IMR-90 (cell line): ENCODE measurements at regions not wholly inside any gene's neighbourhood (a gene's known extent, or its start where the extent isn't known, plus 50 kb on each side); places are given as distances from the start of the nearest gene placed in this dataset.

ENCODE experiments used
- ATAC-seq: fragments of 200-7000 bp; cut with Tn5 transposase; 2 replicates; pipeline ENCODE4 v1.9.1; 2020; ENCODE audit warnings: low read depth, mild to moderate bottlenecking, moderate library complexity
- BruUV-seq: library from RNA; stranded (reverse); fragments of 400-500 nt; replicated peaks from 2 replicates; lab custom pipeline; 2021; lab: Mats Ljungman, UMichigan
- CTCF ChIA-PET: fragments of 300-600 bp; formaldehyde crosslinking; extraction: SDS; loops from one replicate; lab custom pipeline; 2021; ENCODE audit warnings: antibody characterized with exemption; lab: Yijun Ruan, JAX
- POLR2A ChIA-PET: fragments of 300-600 bp; sonication (Branson Sonifier 250); formaldehyde crosslinking; loops from one replicate; lab custom pipeline; 2022; ENCODE audit warnings: antibody characterized with exemption; ENCODE audit not compliant: unreplicated experiment; lab: Charles Lee
- DNase-seq: peaks from one replicate; pipeline ENCODE4 v3.0.0; 2013
- H2AFZ ChIP-seq: replicated peaks from 2 replicates; pipeline ENCODE3; 2013; ENCODE audit warnings: low read length, mild to moderate bottlenecking; ENCODE audit not compliant: poor library complexity
- H2AK5ac ChIP-seq: 2 replicates; pipeline ENCODE4 v1.6.1; 2013; ENCODE audit warnings: low read depth, low read length, inconsistent platforms
- H2AK9ac ChIP-seq: replicated peaks from 2 replicates; pipeline ENCODE3; 2013; ENCODE audit warnings: mild to moderate bottlenecking, low read depth, low read length, moderate library complexity; ENCODE audit not compliant: poor library complexity
- H2BK120ac ChIP-seq: 2 replicates; pipeline ENCODE4 v1.6.1; 2013; ENCODE audit warnings: low read depth, low read length, inconsistent platforms
- H2BK15ac ChIP-seq: 3 replicates; pipeline ENCODE4 v1.6.1; 2013; ENCODE audit warnings: low read depth, low read length, inconsistent platforms
- H2BK20ac ChIP-seq: 2 replicates; pipeline ENCODE4 v1.6.1; 2013; ENCODE audit warnings: low read depth, mild to moderate bottlenecking, inconsistent platforms, low read length, moderate library complexity
- H2BK5ac ChIP-seq: 2 replicates; pipeline ENCODE4 v1.6.1; 2013; ENCODE audit warnings: mild to moderate bottlenecking, low read depth, low read length, inconsistent platforms; ENCODE audit not compliant: poor library complexity, severe bottlenecking
- H3K14ac ChIP-seq: replicated peaks from 2 replicates; pipeline ENCODE4 v1.6.1; 2013; ENCODE audit warnings: low read depth, low read length, inconsistent platforms
- H3K18ac ChIP-seq: 2 replicates; pipeline ENCODE4 v1.6.1; 2013; ENCODE audit warnings: low read depth, low read length, control low read depth
- H3K23ac ChIP-seq: 2 replicates; pipeline ENCODE4 v1.6.1; 2013; ENCODE audit warnings: low read depth, low read length, inconsistent platforms
- H3K27ac ChIP-seq: 2 replicates; pipeline ENCODE4 v1.5.1; 2013; ENCODE audit warnings: mild to moderate bottlenecking, control low read depth, low read length; ENCODE audit not compliant: insufficient read depth
- H3K27me3 ChIP-seq: 2 replicates; pipeline ENCODE4 v1.6.1; 2013; ENCODE audit warnings: low read length; ENCODE audit not compliant: control insufficient read depth, insufficient read depth
- H3K36me3 ChIP-seq: 2 replicates; pipeline ENCODE4 v1.6.1; 2013; ENCODE audit warnings: low read length, mixed read lengths; ENCODE audit not compliant: control insufficient read depth, insufficient read depth
- H3K4ac ChIP-seq: 2 replicates; pipeline ENCODE4 v1.6.1; 2013; ENCODE audit warnings: low read depth, low read length, inconsistent platforms
- H3K4me1 ChIP-seq: 2 replicates; pipeline ENCODE4 v1.6.1; 2013; ENCODE audit warnings: low read length, mixed read lengths; ENCODE audit not compliant: control insufficient read depth, insufficient read depth
- H3K4me2 ChIP-seq: 2 replicates; pipeline ENCODE4 v1.6.1; 2013; ENCODE audit warnings: low read depth, mild to moderate bottlenecking, control low read depth, low read length, moderate library complexity
- H3K4me3 ChIP-seq: 2 replicates; pipeline ENCODE4 v1.5.1; 2013; ENCODE audit warnings: low read depth, mild to moderate bottlenecking, control low read depth, low read length, moderate library complexity; ENCODE audit not compliant: insufficient read depth
- H3K56ac ChIP-seq: 2 replicates; pipeline ENCODE4 v1.6.1; 2013; ENCODE audit warnings: low read length, inconsistent platforms; ENCODE audit not compliant: insufficient read depth; ENCODE audit errors: extremely low read depth
- H3K79me1 ChIP-seq, 2 experiments: 2 replicates each; pipeline ENCODE4 v1.6.1; 2013; ENCODE audit warnings: low read length in 2 of 2, inconsistent platforms in 1 of 2, low read depth in 1 of 2
- H3K9ac ChIP-seq: 2 replicates; pipeline ENCODE4 v1.6.1; 2013; ENCODE audit warnings: low read depth, low read length, control low read depth
- H3K9me1 ChIP-seq: 2 replicates; pipeline ENCODE4 v1.6.1; 2013; ENCODE audit warnings: low read length, inconsistent platforms; ENCODE audit not compliant: insufficient read depth
- H3K9me3 ChIP-seq: 2 replicates; pipeline ENCODE4 v1.6.1; 2013; ENCODE audit warnings: low read length; ENCODE audit not compliant: control insufficient read depth, insufficient read depth
- H4K20me1 ChIP-seq: 2 replicates; pipeline ENCODE4 v1.6.1; 2013; ENCODE audit warnings: low read length, inconsistent platforms; ENCODE audit not compliant: insufficient read depth
- H4K5ac ChIP-seq: 2 replicates; pipeline ENCODE4 v1.6.1; 2013; ENCODE audit warnings: mild to moderate bottlenecking, low read depth, low read length, control low read depth
- H4K8ac ChIP-seq, 2 experiments: 2 replicates each; pipeline ENCODE4 v1.6.1; 2013; ENCODE audit warnings: low read depth in 2 of 2, low read length in 2 of 2, control low read depth in 1 of 2, inconsistent platforms in 1 of 2
- H4K91ac ChIP-seq: 2 replicates; pipeline ENCODE4 v1.6.1; 2013; ENCODE audit warnings: low read depth, low read length, inconsistent platforms; ENCODE audit not compliant: insufficient read depth
- BHLHE40 ChIP-seq: fragments of 150-350 bp; IDR thresholded peaks from 2 replicates; pipeline ENCODE4 v1.6.1; 2016; ENCODE audit warnings: mild to moderate bottlenecking, low read depth, low read length
- CHD1 ChIP-seq: IDR thresholded peaks from 2 replicates; pipeline ENCODE4 v1.6.1; 2012; ENCODE audit warnings: low read depth, low read length, improper control_type of control experiment
- MXI1 ChIP-seq: IDR thresholded peaks from 2 replicates; pipeline ENCODE4 v1.6.1; 2012; ENCODE audit warnings: low read depth, mild to moderate bottlenecking, low read length, moderate library complexity, borderline replicate concordance
- RCOR1 ChIP-seq: IDR thresholded peaks from 2 replicates; pipeline ENCODE4 v1.6.1; 2012; ENCODE audit warnings: mild to moderate bottlenecking, low read length, improper control_type of control experiment; ENCODE audit not compliant: insufficient replicate concordance
- dilution Hi-C: fragments of 300-500 bp; cut with HindIII; formaldehyde crosslinking; loops from one replicate; pipeline ENCODE4 v1.14.3; 2018; ENCODE audit warnings: low sequenced_read_pairs; ENCODE audit not compliant: unreplicated experiment
- in situ Hi-C: fragments of 300-500 bp; cut with MboI; formaldehyde crosslinking; loops from 3 replicates; pipeline ENCODE4 v1.14.3; 2019; ENCODE audit warnings: low sequenced_read_pairs, inconsistent platforms, mixed read lengths
- intact Hi-C: fragments of 100-400 bp; cut with micrococcal nuclease; formaldehyde crosslinking; loops from 2 replicates; pipeline ENCODE4 v1.10.0; 2022

GRCh38 chr1:187911820-187912219 lies 1083.1 kb downstream of the PLA2G4A start:
- dilution Hi-C loops, result no loop called here
- intact Hi-C loops, result no loop called here
- no peaks in the 10 kb centered on the region for H3K9me3 ChIP-seq

More at GRCh38 chr1:187911820-187912219, 1083.1 kb downstream of the PLA2G4A start:
- no peak overlapping the region for H4K5ac ChIP-seq
- no peak overlapping the region for H4K8ac ChIP-seq
- H2AK5ac ChIP-seq, result no peak overlapping the region
- in situ Hi-C loops, result no loop called here
- no peak overlapping the region for H3K56ac ChIP-seq
- H3K18ac ChIP-seq, result no peak overlapping the region
- no peaks in the 10 kb centered on the region for H3K36me3 ChIP-seq
- TF ChIP-seq RCOR1 (no peak), MXI1 (no peak), CHD1 (no peak), BHLHE40 (no peak)
- H4K20me1 ChIP-seq, result no peaks in the 10 kb centered on the region
- H3K79me1 ChIP-seq, result no peaks in the 10 kb centered on the region
- no peak for ATAC-seq
- H3K9me1 ChIP-seq, result no peaks in the 10 kb centered on the region
- H3K27ac ChIP-seq, result no peak overlapping the region
- no peaks in the 10 kb centered on the region for H3K27me3 ChIP-seq
- H2BK15ac ChIP-seq, result no peak overlapping the region
- no peak overlapping the region for H3K23ac ChIP-seq
- POLR2A ChIA-PET, result no interaction called here
- H3K4me2 ChIP-seq, result no peak overlapping the region
- H3K4me1 ChIP-seq, result no peaks in the 10 kb centered on the region
- no peak overlapping the region for H3K9ac ChIP-seq
- no peak overlapping the region for H2BK5ac ChIP-seq
- DNase-seq, result no peak
- H3K4ac ChIP-seq, result no peak overlapping the region
- H2BK20ac ChIP-seq, result no peak overlapping the region
- no peak overlapping the region for H3K4me3 ChIP-seq
- no peak overlapping the region for H3K14ac ChIP-seq
- CTCF ChIA-PET, result no interaction called here
- no peak overlapping the region for H2AK9ac ChIP-seq
- no peak overlapping the region for H2AFZ ChIP-seq
- H2BK120ac ChIP-seq, result no peak overlapping the region
- no TSS peak for BruUV-seq
- no peak overlapping the region for H4K91ac ChIP-seq
